H1 (cell line): ENCODE measurements at regions not wholly inside any gene's neighbourhood (a gene's known extent, or its start where the extent isn't known, plus 50 kb on each side); places are given as distances from the start of the nearest gene placed in this dataset.

ENCODE experiments used
- BCL11A ChIP-seq, 2 experiments: IDR thresholded peaks; one replicate each; pipeline ENCODE4 v1.6.1; 2011; ENCODE audit warnings: low read depth in 2 of 2, low read length in 2 of 2, mild to moderate bottlenecking in 2 of 2
- CHD7 ChIP-seq: fragments of 300-600 bp; sonication (generic); IDR thresholded peaks from 2 replicates; pipeline ENCODE4 v1.7.1; 2012; ENCODE audit warnings: low read length, moderate library complexity, mild to moderate bottlenecking, inconsistent platforms; ENCODE audit not compliant: insufficient replicate concordance
- FOSL1 ChIP-seq: IDR thresholded peaks from 2 replicates; pipeline ENCODE4 v1.6.1; 2011; ENCODE audit warnings: mild to moderate bottlenecking, low read depth, low read length, moderate library complexity; ENCODE audit not compliant: insufficient read depth
- HDAC6 ChIP-seq: IDR thresholded peaks from one replicate; pipeline ENCODE4 v1.7.1; 2012; ENCODE audit warnings: low read depth, mild to moderate bottlenecking, inconsistent platforms, low read length, moderate library complexity
- MAX ChIP-seq: IDR thresholded peaks from 2 replicates; pipeline ENCODE4 v1.6.1; 2012; ENCODE audit warnings: inconsistent platforms
- RBBP5 ChIP-seq: IDR thresholded peaks from 2 replicates; pipeline ENCODE4 v1.7.1; 2012; ENCODE audit warnings: low read depth, mild to moderate bottlenecking, inconsistent platforms, low read length, moderate library complexity, borderline replicate concordance
- SUZ12 ChIP-seq: fragments of 200-600 bp; sonication (generic); IDR thresholded peaks from 2 replicates; pipeline ENCODE4 v1.6.1; 2012; ENCODE audit warnings: mild to moderate bottlenecking, inconsistent platforms, low read length, moderate library complexity, mixed read lengths
- TCF12 ChIP-seq: IDR thresholded peaks from 2 replicates; pipeline ENCODE4 v1.6.1; 2011; ENCODE audit warnings: low read depth, mild to moderate bottlenecking, low read length

DNA sequence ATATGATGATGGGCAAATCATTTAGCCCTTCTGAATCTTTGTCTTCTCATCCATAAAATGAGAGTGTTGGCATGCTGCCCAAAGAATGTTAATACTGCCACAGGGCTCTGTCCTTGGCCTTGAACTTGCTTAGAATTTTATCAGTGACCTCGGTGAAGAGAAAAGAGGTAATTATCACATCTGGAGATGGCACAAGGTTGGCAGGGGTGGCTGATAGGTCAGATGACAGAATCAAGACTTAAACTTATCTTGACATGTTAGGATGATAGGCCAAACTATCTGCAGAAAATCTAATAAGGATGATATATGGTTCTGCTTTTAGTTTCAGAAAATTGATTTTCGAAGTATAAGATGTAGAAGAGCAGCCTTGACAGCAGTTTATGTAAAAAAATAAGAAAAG lies 599.1 kb upstream of the CLINT1 start (continued):
- no peak for TF ChIP-seq CHD7
- TF ChIP-seq MAX: no peak
- no peak for TF ChIP-seq RBBP5
- TF ChIP-seq BCL11A (IDR thresholded peaks at IDR 0.05; ENCODE audit: low read depth in 2 of 2, low read length in 2 of 2): no peak
- TF ChIP-seq TCF12: no peak
- TF ChIP-seq HDAC6: no peak
- no peak for TF ChIP-seq FOSL1
- TF ChIP-seq SUZ12: no peak
